ENCODE measurements at regions not wholly inside any gene's neighbourhood (a gene's known extent, or its start where the extent isn't known, plus 50 kb on each side); places are given as distances from the start of the nearest gene placed in this dataset.

DNA sequence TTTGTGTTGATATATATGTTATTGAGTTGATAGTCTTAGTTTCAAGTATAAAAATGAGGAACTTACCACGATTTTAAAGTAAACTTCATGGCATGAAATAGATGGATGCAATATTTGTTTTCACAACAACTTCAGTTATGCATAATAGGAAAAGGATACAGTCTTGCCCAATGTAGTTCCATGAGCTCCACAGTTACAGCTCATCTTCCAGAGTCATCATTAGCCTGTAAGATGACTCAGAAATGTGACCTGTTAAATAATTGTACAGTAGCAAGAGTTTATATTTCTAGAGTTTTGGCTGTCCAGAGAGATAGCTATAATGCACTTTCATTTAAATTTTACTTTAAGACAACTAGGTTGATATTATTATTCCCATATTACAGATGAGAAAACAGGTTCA is 80.9 kb upstream of the ARHGAP28 start:
- Mint-ChIP-seq H3K9me3 (peaks cover 9% of the 10 kb centered on the region), H3K27ac (no peak overlapping the region), H3K36me3 (no peaks in the 10 kb centered on the region), H3K27me3 (no peaks in the 10 kb centered on the region), H3K4me3 (no peak overlapping the region), H3K4me1 (no peaks in the 10 kb centered on the region)
- ATAC-seq (ENCODE audit: low read depth) (no peak), DNase-seq (ENCODE audit: low spot score in 2 of 2) (no peak)

DNA sequence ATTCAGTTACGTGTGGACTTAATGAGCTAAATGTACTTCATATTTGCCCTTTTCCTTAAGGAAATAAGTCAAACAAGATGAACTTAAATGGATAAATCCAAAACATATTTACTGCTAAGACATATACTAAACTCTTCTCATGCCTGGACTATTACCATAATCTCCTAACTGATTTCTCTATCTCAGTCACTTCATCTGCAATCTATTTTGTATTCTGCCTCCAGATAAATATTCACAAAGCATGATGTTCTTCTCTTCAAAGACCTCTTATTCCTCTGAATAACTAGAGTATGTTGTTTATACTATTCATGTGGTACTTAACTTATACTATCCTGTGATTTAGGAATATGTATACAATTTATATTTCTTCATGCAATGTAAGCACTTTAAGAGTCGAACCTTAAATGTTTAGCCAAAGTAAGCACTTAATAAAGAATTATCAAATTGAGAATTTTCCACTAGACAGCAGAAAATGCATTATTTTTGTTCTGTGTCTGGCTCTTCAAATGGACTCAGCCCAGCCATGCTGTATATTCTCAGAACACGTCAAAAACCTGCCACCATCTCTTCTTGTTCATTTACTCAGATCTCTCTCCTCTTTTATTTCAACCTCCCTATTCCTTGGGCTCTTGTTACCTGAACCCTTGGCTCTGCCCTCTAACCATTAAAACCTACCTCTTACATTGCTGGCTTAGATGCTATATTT is 79.9 kb upstream of the ARHGAP28 start:
- no peak for ATAC-seq (ENCODE audit: low read depth)
- DNase-seq (ENCODE audit: low spot score in 2 of 2): no peak
- Mint-ChIP-seq H3K9me3 (peaks cover 10% of the 10 kb centered on the region), H3K4me1 (no peaks in the 10 kb centered on the region), H3K27me3 (no peaks in the 10 kb centered on the region), H3K4me3 (no peak overlapping the region), H3K27ac (no peak overlapping the region), H3K36me3 (no peaks in the 10 kb centered on the region)

DNA sequence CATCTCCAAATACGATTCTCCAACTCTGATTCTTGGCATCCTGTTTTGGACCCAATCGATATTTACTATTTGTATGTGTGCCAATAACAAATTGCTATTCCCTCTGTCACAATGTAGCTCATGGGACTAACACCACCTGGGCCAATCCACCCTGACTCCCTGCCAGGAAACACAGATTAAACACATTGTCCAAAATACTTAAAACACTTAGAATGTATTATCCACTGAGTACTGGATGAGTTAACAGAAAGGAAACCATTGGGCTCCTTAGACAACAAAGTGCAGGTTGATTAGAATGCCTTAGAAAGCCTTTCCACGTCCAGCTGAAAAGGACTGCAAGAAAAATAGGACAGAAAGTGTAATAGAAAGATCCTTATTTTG is 79.4 kb upstream of the ARHGAP28 start:
- H3K36me3 Mint-ChIP-seq: no peaks in the 10 kb centered on the region

DNA sequence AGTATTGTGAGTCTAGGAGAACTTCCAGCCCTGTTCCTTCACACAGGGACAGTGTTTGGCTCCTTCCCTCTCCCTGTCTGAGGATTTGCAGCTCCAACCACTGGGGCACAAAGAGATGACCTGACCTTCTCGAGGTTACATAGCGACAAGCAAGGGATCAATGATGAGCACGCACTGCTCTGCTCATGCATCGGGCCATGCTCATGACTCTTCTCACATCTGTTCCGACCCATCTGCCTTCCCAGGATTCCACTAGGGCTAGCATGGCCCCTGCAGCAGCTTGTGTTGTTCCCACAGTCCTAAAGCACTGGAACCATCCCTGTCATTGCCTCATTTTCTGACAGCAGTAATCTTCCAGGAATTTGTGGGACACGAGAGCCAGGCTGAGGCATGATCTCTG is 78.8 kb upstream of the ARHGAP28 start:
- no peak overlapping the region for H3K27ac Mint-ChIP-seq
- peaks cover 9% of the 10 kb centered on the region for H3K9me3 Mint-ChIP-seq
- no peaks in the 10 kb centered on the region for H3K4me1 Mint-ChIP-seq
- H3K4me3 Mint-ChIP-seq: no peak overlapping the region
- no peaks in the 10 kb centered on the region for H3K36me3 Mint-ChIP-seq
- DNase-seq (ENCODE audit: low spot score in 2 of 2) (no peak), ATAC-seq (ENCODE audit: low read depth) (no peak)
- no peaks in the 10 kb centered on the region for H3K27me3 Mint-ChIP-seq

More for the DNA sequence above, 79.4 kb upstream of the ARHGAP28 start:
- no peak overlapping the region for H3K4me3 Mint-ChIP-seq
- peaks cover 9% of the 10 kb centered on the region for H3K9me3 Mint-ChIP-seq
- H3K4me1 Mint-ChIP-seq: no peaks in the 10 kb centered on the region
- DNase-seq (ENCODE audit: low spot score in 2 of 2) (no peak), ATAC-seq (ENCODE audit: low read depth) (no peak)
- H3K27ac Mint-ChIP-seq: no peak overlapping the region
- H3K27me3 Mint-ChIP-seq: no peaks in the 10 kb centered on the region

DNA sequence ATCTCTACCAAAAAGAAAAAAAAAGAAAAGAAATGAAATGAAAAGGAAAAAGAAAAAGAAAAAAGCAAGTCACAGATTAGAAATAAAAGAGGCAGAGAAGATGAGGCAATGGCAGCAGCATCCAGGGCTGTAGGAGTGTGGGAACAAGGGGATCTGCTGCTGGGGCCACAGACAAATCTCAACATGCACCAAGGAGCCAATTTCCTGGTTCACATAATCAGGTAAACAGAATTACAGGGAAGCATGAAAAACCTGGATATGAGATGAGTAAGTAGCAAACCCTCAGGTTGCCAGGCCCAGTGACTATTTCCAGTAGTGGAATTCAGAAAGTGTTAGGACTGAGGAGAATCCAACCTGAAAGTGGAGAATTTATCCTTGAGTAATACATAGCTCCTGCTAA is 77.4 kb upstream of the ARHGAP28 start:
- Mint-ChIP-seq H3K4me3 (no peak overlapping the region), H3K36me3 (no peaks in the 10 kb centered on the region), H3K27ac (no peak overlapping the region), H3K4me1 (no peaks in the 10 kb centered on the region), H3K27me3 (no peaks in the 10 kb centered on the region), H3K9me3 (peaks cover 7% of the 10 kb centered on the region)
- DNase-seq (ENCODE audit: low spot score in 2 of 2): no peak
- no peak for ATAC-seq (ENCODE audit: low read depth)

DNA sequence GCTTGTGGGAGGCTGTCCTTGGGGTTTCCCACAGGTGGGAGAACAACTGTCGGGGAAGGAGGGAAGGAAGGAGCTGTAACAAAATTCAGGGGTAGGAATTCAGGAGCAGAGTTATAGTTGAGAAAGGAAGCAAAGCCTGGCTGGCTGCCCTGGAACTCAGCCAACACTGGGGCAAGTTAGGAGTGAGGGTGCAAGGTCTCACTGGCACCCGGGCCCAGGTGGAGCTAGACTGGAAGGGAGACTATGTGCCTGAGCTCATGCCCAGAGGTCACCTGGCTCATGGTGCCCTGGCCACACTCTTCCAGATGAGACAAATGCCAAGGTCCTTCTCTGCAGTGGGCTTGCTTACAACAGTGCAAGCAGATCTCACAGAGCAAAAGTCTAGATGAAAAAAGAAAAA is 75.6 kb upstream of the ARHGAP28 start:
- Mint-ChIP-seq H3K4me1 (no peaks in the 10 kb centered on the region), H3K36me3 (no peaks in the 10 kb centered on the region), H3K27me3 (no peaks in the 10 kb centered on the region), H3K9me3 (peaks cover 5% of the 10 kb centered on the region), H3K27ac (no peak overlapping the region), H3K4me3 (no peak overlapping the region)
- no peak for DNase-seq (ENCODE audit: low spot score in 2 of 2)
- ATAC-seq (ENCODE audit: low read depth): no peak

DNA sequence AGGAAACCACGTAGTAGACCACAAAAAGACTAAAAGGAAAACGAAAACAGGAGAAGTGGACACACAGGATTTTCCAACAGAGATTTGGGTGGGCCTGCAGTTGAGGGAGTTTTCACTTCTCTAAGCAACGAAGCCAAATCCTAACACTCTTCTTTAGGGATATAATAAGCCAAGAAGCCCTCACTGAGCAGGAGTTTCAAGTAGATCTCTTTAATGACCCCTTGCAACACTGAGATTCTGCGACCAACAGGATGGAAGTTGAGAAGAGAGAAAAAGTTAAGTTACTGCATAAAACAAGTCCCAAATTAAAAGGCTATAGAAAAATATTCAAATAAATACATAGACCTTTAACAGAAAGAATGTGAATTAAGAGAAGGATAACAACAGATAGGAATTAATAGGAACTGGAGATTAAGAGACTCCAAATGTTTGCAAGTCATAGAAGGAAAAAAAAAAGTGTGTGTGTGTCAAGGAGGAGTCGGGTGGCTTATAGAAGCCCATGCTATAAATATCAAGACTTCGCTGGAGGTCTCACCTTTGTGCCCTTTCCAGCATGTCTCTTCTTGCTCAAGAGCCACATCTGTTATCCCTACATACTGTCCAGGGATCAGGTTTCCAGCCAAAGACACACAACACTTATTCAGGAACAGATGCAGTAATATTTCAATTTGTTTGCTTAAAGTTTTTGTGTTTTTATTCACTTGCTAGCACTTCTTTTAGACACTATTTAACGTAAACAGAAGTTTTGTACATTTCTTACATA is 69.4 kb upstream of the ARHGAP28 start:
- Mint-ChIP-seq H3K36me3 (no peaks in the 10 kb centered on the region), H3K4me3 (no peak overlapping the region), H3K9me3 (peaks cover 1% of the 10 kb centered on the region)

DNA sequence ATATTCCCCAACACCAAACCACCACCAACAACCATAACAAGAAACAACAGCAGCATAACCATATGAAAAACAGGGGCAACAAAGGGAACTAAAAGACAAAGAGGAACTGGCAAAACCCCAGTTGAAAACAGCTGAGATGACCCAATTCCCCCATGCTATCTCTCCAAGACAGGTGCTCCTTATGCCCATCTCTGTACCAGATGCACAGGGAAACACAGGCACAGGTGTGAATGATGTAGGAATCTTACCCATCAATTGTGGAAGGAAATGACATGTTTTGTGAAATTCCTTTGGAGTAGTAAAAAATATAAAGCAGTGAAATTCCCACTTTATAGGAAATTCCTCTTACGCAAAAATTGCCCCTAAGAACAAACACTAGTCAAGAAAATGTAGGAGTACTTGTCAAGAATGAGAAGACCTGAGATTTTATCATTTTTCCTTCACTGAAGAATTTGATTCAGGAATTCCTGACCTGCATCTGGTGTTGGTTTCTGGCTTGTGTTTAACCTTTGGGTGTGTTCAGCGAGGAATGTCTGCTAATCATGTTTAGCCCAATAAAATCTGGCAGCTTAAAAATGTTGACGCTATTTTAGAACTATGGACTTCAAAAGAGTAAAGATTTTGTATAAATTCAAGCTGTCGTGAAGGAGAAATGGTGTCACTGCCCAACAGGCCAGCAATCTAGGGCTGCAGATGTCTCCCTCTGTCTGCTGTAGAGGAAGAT is 67.7 kb upstream of the ARHGAP28 start:
- peaks cover 1% of the 10 kb centered on the region for H3K9me3 Mint-ChIP-seq
- no peaks in the 10 kb centered on the region for H3K4me1 Mint-ChIP-seq
- ATAC-seq (ENCODE audit: low read depth): no peak
- H3K27me3 Mint-ChIP-seq: no peaks in the 10 kb centered on the region
- DNase-seq (ENCODE audit: low spot score in 2 of 2): no peak
- no peak overlapping the region for H3K4me3 Mint-ChIP-seq
- no peak overlapping the region for H3K27ac Mint-ChIP-seq
- H3K36me3 Mint-ChIP-seq: no peaks in the 10 kb centered on the region

More for the DNA sequence above, 69.4 kb upstream of the ARHGAP28 start:
- no peak overlapping the region for H3K27ac Mint-ChIP-seq
- ATAC-seq (ENCODE audit: low read depth): no peak
- DNase-seq (ENCODE audit: low spot score in 2 of 2): no peak
- no peaks in the 10 kb centered on the region for H3K4me1 Mint-ChIP-seq
- no peaks in the 10 kb centered on the region for H3K27me3 Mint-ChIP-seq

DNA sequence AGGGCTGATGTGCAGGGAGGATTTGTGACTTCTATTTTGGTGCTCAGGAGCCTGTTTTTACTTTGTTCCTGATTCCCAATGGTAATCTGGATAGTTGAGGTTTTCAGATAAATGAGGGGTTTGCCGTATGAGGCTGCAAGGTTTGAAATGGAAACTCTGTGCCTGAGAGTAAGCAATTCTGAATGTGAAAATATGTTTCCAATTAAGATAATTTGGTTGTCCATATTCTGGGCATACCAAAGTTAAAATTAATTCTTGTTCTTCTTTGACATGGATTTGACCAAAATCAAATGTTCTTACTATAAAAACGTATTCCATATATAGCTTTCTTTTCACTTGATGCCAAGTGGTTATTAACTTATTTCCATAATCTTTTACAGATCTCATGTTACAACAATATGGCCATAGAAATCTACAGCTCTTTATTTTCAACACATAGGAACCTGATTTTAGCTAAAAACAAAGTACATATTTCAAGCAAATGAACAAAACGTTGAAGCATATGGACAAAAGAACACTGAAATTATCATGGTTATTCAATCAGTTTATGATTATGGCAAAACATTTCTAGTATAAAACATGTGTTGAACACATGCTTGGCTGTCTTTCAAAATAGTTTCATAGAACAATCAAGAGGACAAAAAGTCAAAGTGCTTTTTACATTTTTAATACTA is 63.4 kb upstream of the ARHGAP28 start:
- no peaks in the 10 kb centered on the region for H3K4me1 Mint-ChIP-seq
- ATAC-seq (ENCODE audit: low read depth) (no peak), DNase-seq (ENCODE audit: low spot score in 2 of 2) (no peak)
- peaks cover 3% of the 10 kb centered on the region for H3K9me3 Mint-ChIP-seq
- H3K4me3 Mint-ChIP-seq: no peak overlapping the region
- no peaks in the 10 kb centered on the region for H3K36me3 Mint-ChIP-seq
- no peak overlapping the region for H3K27ac Mint-ChIP-seq
- H3K27me3 Mint-ChIP-seq: no peaks in the 10 kb centered on the region

DNA sequence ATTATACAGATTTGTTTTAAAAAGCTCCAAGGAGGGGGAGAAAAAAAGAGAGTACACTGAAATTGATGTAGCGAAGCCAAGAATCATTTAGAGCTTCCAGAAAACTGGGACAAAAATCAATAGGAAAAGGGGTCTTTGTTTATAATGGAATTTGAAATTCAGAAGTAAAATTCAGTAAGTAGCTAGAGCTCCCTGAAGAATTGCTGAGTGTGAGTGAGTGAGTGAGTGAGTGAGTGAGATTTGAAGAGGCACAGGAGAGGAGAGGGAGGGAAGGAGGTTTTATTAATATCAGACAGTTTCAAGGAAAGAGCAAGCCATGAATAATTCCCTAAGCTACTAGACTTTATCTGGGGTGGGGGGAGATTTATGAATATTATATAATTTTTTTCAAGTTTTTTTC is 60.7 kb upstream of the ARHGAP28 start:
- Mint-ChIP-seq H3K4me1 (no peaks in the 10 kb centered on the region), H3K9me3 (peaks cover 1% of the 10 kb centered on the region), H3K27me3 (no peaks in the 10 kb centered on the region), H3K27ac (no peak overlapping the region), H3K4me3 (no peak overlapping the region), H3K36me3 (no peaks in the 10 kb centered on the region)
- ATAC-seq (ENCODE audit: low read depth) (no peak), DNase-seq (ENCODE audit: low spot score in 2 of 2) (no peak)

DNA sequence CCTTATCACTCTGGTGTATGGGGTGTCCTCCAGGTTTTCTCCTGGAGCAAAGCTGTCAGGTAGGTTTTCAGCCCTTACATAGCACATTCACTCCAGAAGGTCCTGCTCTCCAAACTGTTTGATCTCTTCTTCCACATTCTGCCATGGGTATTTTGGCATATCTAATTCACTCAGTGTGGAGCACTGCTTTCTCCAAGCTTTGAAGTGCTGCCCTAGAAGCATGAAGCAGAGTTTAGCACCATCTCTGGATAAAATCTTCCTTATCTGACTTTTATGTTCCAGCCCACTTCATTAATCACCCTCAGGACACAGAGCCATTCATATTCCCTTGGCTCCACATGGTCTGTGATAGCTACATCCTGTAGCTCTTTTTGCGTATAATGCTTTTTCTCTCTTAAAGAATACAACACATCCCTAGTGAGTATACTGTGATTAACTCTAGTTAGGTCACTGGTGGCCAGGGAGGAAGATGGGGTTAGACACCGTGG is 56.7 kb upstream of the ARHGAP28 start:
- Mint-ChIP-seq H3K27me3 (peaks cover 2% of the 10 kb centered on the region), H3K27ac (no peak overlapping the region), H3K9me3 (peaks cover 4% of the 10 kb centered on the region), H3K4me3 (no peak overlapping the region), H3K36me3 (no peaks in the 10 kb centered on the region), H3K4me1 (no peaks in the 10 kb centered on the region)
- no peak for DNase-seq (ENCODE audit: low spot score in 2 of 2)
- ATAC-seq (ENCODE audit: low read depth): no peak

DNA sequence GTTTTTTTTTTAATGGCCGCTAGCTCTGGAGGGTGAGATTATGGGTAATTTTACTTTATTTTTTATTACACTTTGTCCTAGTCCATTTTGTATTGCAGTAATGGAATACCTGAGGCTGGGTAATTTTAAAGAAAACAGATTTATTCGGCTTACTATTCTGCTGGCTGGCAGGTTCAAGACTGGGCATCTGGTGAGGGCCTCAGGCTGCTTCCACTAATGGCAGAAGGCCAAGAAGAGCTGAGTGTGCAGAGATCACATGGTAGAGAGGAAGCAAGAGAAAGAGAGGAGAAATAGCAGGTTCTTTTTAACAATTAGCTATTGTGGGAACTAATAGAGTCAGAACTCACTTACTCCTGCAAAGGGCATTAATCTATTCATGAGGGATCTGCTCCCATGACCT is 52.4 kb upstream of the ARHGAP28 start:
- ATAC-seq (ENCODE audit: low read depth) (no peak), DNase-seq (ENCODE audit: low spot score in 2 of 2) (no peak)
- Mint-ChIP-seq H3K9me3 (peaks cover 4% of the 10 kb centered on the region), H3K4me3 (no peak overlapping the region), H3K27ac (no peak overlapping the region), H3K4me1 (no peaks in the 10 kb centered on the region), H3K27me3 (peaks cover 2% of the 10 kb centered on the region), H3K36me3 (no peaks in the 10 kb centered on the region)

DNA sequence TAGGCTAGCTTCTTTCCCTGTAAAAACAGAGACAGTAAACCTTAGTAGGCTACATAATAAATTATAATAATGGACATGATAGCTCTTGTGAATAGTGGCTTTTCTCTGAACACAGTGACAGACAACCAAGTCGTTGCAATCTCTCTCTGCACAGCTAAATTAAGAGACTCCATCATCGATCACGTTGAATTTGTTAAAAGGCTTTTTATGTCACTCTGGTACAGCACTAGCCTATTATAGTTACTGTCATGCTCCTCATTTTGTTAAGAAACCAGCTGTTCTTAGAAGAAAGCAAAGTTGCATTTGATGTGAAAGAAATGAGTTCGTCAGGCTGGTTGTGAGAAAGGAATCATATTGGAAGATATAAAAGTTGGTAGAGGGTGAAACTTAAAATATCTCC is 50.3 kb upstream of the ARHGAP28 start:
- no peaks in the 10 kb centered on the region for H3K4me1 Mint-ChIP-seq
- no peak overlapping the region for H3K4me3 Mint-ChIP-seq
- no peak for DNase-seq (ENCODE audit: low spot score in 2 of 2)
- H3K9me3 Mint-ChIP-seq: peaks cover 4% of the 10 kb centered on the region
- no peak for ATAC-seq (ENCODE audit: low read depth)
- H3K36me3 Mint-ChIP-seq: no peaks in the 10 kb centered on the region
- no peak overlapping the region for H3K27ac Mint-ChIP-seq
- peaks cover 2% of the 10 kb centered on the region for H3K27me3 Mint-ChIP-seq

Data from memory B cell (primary cell).